SKM-1 (cell line): ENCODE measurements at regions not wholly inside any gene's neighbourhood (a gene's known extent, or its start where the extent isn't known, plus 50 kb on each side); places are given as distances from the start of the nearest gene placed in this dataset.

Source experiments
- DNase-seq: peaks from one replicate; lab custom pipeline; 2025; ENCODE audit not compliant: unreplicated experiment; lab: John Stamatoyannopoulos, UW

DNA sequence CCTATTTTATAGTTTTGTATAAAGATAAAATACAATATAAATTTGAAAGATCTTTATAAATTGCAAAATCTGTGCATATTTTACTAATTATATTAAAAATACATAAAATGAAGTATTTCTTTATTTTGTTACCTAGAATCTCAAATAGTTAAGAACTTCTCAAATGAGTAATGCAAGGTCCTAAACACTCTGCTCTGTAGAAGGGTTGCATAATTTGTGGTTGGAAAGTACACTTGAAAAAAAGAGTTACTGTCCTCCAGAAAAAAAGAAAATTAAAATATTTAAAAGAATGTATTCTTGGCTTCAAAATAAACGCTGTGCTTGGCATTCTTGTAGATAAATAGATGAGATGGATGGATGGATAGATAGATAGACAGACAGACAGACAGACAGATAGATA lies 428.8 kb upstream of the CDH6 start:
- DNase-seq: no peak

DNA sequence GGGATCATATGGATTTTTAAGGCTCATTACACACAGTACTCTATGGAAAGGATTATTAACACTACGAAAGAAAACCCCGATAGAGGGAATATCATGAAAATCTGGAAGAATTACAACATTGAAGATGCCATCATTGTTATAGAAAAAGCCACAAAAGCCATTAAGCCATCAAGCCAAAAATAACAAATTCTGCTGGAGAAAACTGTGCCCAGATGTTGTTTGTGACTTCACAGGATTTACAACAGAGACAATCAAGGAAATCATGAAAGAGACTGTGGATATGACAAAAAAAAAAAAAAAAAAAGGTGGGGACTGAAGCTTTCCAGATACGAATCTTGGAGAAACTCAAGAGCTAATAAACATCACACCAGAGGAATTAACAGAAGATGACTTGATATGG lies 433.8 kb upstream of the CDH6 start:
- no peak for DNase-seq

DNA sequence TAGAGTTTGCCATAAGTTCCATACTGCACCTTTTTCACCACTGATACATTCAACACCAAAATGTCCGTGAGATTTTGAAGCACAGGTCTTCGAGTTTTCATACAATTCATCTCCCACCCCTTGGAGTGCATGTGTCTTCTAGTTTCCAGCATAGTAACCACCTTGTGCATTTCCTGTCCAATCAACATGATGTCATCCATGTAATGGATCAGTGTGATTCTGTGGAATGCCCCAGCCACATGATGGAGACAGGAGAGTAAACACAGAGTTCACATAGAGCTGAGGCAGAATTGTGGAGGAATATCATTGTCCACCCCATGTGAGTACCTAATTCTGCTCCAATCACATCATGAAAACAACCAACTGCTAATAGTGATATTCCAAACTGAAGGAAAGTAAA lies 441.5 kb upstream of the CDH6 start:
- DNase-seq: no peak

DNA sequence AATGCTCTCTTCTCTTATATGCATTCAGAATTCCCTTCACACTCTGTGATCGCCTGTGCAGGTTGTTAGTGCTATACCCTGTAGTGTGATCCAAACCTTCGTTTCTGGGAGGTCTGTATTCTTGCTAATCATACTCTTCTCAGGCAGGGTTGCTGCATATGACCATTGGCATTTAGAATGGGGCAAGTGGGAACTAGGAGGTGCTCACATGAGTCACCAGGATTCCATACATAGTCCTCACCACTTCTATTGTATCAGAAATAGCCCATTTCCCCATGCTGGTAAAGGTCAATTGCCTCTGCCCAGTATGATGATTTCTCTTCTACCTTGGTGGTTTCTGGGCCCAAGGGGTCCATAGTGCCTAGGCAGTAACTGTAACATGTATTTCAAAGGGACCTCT lies 443.5 kb upstream of the CDH6 start:
- DNase-seq: no peak

DNA sequence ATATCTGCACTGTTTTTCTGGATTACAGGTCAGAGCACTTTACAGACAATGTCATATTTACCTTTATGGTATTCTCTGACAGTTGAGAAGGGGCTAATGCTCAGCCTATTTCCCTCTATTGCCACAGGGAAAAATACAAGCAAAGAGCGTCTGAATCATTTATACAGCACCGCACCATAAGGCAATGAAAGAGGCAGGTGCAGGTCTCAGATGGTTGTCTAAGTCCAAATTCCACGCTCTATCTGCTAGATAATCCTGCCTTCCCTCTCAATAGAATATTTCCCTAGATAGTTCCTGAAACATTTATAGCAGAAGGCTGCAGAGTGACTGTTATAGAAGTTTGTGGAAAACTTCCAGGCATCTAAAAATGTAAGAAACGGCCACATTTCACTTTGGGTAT lies 446.1 kb upstream of the CDH6 start:
- no peak for DNase-seq

DNA sequence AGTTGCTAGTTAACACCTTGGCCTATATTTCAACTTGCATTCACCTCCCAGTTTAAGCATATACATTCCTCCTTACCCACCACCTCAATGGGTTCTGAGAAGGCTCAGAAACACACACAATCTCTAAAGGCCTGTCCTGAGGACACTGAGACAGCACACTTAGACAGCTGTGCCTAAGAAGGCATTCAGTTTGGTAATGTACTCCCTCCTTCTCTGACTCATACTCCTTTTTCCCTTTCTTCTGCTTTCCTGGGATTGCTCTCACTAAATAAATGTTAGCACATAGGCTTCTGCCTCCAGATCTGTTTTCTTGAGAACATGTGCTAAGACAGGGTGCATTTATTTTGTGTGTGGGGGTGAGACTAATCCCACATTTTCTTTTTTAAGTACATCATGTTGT lies 456.8 kb upstream of the CDH6 start:
- no peak for DNase-seq

DNA sequence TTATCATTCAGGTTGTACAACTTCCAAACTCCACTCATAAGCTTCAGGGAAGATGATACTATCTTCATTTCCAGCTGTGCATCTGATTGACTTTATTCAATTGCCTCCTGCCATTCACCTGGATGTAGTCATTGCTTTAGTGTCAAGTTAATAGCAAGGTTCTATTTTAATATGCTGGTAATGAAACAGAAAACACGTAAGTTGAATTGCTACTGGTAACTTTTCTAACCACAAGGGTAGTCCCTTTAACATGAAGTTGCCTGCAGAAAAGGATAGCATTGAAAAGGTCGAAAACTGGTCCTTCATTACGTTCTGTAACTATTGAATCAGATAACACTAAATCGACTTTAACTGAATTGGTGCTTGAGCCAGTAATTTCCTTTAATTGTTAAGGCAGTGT lies 459.4 kb upstream of the CDH6 start:
- DNase-seq: no peak

DNA sequence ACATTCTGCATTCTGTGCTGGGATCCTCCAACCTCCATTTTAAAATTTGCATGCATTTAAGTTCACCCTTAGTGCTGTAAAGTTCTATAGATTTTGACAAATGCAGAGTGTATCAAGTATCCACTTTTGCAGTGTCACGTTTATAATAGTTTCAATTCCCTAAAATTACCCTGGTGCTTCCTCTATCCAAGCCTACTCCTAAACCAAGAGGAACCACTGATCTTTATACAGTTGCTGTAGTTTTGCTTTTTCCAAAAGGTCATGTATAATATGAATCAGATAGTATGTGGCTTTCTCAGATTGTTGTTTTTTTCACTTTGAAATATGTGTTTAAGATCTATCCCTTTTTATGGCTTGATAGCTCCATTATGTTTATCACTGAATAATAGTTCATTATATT lies 468.4 kb upstream of the CDH6 start:
- DNase-seq: no peak

DNA sequence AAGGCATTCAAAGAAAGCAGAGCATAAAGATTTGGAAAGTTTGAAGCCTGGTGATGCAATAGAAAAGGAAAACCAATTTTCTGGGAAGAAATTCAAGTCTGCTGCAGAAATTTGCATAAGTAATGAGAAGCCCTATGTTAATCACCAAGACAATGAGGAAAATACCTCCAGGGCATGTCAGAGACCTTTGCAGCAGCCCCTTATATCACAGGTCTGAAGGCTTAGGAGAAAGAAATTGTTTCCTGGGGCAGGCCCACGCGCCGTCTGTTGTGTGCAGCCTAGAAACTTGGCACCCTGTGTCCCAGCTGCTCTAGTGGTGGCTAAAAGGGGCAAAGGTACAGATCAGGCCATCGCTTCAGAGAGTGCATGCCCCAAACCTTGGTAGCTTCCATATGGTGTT lies 495.3 kb upstream of the CDH6 start:
- DNase-seq: no peak

DNA sequence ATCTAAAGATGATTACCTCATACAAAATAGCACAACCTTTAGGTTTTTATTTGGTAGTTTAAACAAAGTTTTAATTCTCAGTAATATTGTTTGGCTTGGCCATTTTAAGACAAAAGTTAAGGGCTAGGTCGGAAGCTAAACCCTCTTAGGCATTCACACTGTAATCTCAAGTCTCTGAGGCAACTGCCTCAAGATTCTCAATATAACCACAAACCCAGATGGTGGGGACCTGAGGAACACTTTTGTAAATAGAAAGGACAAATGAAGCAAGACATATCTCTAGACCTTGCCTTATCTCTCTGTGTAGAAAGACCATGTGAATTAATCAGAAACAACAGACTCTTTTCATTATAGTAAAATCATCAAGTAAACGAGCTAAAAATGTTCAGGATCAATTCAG lies 500.2 kb upstream of the CDH6 start:
- DNase-seq: no peak

DNA sequence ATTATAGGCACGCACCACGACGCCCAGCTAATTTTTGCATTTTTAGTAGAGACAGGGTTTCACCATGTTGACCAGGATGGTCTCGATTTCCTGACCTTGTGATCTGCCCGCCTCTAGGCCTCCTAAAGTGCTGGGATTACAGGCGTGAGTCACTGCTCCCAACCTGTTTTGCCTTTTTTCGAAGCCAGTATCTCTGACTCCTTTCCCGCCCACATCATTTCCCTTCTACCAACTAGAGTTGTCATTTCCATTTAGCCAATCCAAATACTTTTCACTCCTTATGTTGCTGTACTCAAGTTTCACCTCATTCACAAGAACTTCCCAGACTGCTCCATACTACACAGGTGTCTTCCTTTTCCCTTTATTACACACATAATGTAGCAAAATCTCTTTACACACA lies 502.6 kb upstream of the CDH6 start:
- no peak for DNase-seq

DNA sequence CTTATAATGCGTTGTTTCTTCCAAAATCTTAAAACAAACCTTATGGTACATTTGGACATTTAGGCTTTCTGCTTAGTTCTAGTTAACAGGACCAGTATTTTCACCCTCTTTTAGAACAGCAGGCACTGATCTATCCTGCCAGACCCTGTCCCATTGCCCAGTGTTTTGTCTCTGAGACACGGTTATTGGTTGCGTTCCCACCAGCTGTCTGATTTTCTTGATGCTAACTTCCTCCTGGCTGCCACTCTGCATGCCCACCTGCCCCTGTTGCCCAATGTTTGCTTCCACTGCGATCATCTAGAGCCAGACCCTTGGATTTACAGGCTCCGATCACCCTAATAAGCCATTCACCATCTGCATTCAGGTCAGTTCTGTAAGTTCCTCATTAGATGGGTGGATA lies 506.0 kb upstream of the CDH6 start:
- no peak for DNase-seq

DNA sequence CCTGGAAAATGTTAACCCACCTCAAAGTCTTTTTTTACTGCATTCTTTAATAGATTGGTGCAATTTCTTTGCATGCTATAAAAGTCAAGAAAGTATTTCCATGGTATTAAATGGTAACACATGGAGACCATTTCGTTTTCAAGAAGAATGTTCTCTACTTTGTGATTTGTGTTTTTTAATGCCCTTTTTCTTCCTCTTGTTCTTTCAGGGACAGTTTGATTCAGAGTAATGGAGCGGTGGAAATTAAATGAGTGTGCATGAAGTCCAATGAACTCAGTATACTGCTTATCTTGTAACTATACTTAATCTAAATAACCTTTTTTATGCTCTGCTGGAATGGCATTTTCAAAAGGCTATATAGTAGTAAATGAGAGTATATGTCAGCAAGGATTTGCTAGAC lies 507.0 kb upstream of the CDH6 start:
- no peak for DNase-seq

DNA sequence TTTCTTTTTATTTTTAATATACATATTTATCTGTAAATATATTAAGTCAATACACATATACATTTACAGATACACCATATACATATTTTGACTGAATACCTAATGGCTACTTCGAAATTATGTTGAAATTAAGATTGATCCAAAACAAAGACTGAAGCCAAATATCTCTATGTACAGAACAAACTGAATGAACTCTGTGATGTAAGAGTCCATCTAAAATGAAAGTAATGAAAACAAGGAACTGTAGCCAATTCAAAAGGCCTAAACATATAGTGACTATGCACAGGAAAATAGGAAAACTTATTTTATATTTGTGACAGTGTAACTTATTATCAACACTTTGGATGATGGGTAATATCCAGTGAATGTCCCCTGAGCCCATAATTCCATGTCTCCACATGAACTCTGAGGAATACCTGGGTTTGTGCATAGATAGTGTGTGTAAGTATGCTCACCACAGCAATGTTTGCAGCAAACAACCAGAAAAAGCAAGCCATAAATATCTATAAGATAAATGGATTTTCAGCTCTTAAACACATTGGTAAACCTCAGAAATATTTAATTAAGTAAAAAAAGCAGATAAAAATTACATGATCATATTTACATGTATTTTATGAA lies 517.2 kb upstream of the CDH6 start:
- DNase-seq: no peak

DNA sequence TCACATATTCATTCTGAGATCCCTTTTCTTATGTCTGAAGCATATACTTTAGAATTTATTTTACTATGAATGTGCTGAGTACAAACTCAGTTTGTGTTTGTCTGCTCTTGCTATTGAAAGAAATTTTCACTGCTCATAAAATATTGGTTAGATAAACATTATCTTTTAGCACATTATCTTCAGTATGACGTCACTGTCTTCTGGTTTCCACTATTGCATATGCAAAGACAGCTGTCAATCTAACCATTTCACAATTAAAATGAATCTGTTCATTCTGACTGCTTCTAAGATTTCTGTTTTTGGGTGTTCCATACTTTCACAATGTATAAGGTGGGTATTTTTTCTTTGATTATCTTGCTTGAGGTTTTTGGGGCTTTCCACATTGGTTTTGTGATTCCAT lies 526.2 kb upstream of the CDH6 start:
- no peak for DNase-seq

DNA sequence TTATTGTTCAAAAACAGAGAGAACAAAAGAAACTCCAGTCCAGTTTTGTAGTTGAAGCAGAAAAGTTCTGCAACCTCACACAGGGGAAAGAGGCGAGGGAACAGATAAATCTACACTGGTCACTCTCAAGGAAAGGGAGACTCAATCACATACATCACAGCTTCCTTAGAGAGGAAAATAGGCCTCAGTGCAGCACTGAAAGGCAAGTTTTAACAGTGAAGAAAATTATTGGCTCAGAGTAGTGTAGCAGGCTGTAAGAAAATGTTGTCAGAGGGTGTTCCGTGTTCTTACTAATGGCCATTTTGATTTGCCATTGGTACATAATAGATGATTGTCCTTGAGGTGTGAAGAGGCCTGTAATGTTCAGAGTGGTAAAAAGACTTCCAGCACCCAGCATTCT lies 530.0 kb upstream of the CDH6 start:
- DNase-seq: no peak

DNA sequence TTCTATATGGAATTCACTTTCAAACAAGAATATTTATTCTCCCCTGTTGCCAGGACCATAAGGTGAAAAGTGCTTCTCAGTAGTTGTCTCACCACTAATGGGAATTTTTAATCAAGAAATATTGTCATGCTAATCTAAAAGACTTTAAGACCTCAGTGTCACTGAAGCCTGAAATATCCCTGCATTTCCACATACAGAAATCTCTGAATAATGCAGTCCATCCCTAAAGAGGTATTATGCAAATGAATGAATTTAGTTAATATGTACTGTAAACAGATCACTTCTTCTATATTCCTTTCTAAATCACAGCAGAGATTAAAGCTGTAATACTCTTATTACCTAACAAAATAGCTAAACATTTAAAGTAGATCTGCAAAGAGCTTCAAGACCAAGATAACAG lies 531.1 kb upstream of the CDH6 start:
- DNase-seq: no peak

DNA sequence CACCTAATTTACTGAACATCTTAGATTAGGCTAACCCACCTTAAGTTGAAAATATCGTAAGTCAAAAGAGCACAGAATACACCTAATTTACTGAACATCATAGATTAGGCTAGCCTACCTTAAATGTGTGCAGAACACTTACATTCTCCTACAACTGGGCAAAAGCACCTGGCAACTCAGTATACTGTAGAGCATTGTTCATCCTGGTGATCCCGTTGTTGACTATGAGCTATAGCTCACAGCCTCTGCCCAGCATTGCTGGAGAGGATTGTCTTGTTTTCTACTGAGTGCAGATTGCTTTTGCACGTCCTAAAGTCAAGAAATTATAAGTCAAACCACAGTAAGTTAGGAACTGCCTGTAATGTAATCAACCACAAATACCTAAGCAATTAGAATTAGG lies 531.8 kb upstream of the CDH6 start:
- DNase-seq: no peak

DNA sequence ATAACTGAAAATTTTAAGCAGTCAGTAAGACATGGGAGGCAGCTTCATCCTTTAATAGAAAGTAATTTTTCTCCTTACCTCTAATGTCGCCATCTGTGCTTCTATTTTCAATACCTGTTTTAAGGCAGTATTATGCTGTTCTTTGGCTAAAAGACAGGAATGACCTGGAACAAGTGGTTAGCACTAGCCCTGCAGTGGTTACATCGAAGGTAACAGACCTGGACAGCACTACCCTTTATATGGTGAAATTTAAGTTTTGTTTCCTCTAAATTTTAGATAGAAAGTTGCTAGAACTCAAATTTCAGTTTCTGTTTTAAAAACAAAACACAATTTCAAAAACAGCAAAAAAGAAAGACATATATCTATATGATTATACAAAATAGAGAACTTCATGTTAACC lies 534.1 kb upstream of the CDH6 start:
- no peak for DNase-seq

DNA sequence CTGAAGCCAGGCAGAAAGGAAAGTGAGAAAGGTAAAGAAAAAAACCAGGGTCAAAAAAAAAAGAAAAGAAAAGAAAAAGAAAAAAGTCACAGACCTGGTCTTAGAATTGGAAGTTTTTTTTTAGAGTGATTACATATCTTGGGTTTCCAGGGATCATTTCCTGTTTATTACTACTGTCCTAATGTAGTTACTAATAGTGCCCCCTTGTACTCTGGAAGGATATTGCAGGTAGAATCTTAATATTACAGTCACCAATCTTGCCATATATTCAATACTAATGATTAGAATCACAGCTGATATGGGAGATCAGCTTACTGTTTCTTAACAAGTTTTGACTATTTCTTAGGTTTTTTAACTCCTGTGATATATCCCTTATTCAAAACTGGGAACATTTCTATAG lies 543.2 kb upstream of the CDH6 start:
- DNase-seq: no peak

DNA sequence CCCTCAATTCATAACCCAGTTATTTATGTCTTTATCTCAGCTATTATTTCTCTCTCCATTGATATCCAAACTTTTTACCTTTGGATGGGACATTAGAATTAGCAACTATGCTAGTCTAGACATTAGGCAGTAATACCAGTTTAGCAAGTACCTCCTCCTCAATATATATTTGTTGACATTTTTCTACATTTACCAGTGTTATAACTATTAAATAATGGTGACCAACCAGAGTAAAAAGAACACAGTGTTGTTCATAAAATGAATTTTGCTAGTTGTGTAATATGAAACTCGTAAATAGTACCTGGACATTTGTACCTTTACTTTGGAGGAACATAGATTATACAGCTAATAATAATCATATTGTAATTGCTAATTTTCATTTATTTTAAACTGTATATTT lies 554.6 kb upstream of the CDH6 start:
- no peak for DNase-seq

DNA sequence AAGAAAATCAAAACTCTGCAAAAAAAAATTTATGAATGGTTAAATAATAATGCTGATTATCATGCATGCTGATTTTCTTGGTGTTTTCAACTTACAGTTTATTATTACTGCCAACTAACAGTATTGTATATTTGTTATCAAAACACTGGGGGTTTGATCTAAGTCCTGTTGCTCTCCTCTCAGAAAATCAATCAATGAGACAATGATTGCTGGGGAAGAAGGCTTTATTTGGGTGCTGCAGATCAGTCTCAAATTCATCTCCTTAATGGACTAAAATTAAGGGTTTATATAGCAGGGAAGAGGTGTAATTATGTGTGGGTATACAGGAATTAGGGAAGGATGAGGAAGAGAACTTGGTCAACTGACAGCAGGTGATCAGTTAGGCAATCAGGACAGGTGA lies 565.5 kb upstream of the CDH6 start:
- DNase-seq: no peak

DNA sequence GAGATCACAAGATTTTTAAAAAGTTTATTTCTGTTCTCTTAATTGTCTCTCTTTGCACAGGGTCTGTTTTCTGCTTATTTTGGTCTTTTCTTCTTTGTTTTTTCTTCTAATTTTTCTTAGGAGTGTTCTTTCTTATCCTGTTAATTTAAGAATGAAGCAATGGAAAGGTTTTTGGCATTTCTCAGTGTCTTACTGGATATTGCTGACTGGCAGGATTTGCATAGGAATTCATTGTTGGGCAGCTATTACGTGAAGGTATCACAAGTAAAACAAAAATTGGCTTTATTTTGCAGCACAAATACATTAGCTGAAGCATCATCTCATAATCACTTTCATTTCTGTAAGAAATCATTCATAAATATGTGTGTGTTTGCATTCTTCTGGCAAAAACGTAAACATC lies 566.9 kb upstream of the CDH6 start:
- no peak for DNase-seq

DNA sequence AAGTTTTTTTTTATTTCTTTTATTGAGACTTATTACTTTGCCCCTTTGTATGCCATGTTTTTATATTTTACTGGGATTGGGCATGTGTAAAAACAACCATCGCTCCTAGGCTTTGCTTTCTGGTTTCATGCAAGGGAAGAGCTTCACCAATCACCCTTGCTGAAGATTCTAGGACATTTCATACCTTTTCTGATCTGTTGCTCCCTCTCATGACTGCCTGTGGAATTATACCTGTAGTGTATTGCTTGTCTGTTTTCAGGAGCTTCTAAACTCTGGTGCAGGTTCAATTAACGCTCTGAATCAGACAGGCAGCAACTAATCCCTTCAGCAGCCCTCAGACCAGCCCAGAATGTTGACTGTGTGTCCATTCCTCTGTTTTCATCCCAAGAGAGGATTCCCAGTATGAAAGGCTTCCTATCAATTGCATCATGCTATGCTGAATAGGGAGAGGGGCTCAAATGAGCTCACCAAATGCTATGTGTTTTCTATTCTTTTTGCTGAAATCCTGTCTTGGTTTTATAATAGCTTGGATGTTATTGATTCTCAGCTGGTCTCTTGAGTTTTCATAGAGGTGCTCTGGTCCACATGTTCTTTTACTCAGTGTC lies 572.9 kb upstream of the CDH6 start:
- DNase-seq: no peak
